ENCODE measurements at regions not wholly inside any gene's neighbourhood (a gene's known extent, or its start where the extent isn't known, plus 50 kb on each side); places are given as distances from the start of the nearest gene placed in this dataset.

DNA sequence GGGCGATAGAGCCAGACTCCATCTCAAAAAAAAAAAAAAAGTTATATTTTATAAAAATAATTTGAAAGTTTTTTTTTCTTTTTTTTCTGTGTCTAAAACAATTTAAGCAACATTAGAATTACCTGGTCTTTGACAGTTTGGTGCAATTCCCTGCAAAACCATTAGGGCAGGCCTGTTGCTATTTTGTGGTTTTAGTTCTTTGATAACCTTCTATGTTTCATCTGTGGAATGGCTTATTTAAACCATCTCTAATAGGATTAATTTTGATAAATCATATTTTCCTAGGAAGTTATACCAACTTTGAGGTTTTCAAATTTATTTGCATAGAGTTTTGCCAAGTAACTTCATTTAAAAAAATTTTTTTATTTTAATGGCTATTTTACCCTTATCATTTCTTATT is 141.2 kb upstream of the TWIST2 start:
- no peak for ATAC-seq (ENCODE audit: insufficient read depth, low read depth)
- no peak for DNase-seq
- H3K4me2 ChIP-seq (ENCODE audit: insufficient read depth, low read length): no peak overlapping the region
- H3K36me3 ChIP-seq (ENCODE audit: insufficient read depth, low read length): no peaks in the 10 kb centered on the region
- H3K4me1 ChIP-seq (ENCODE audit: insufficient read depth, low read length): no peaks in the 10 kb centered on the region
- no peak overlapping the region for H3K27ac ChIP-seq (ENCODE audit: low read length)
- no peak overlapping the region for H2AFZ ChIP-seq (ENCODE audit: low read depth, low read length)
- peaks cover 2% of the 10 kb centered on the region for H3K27me3 ChIP-seq (ENCODE audit: insufficient read depth, low read length, poor library complexity)
- TF ChIP-seq, protein P1, sequence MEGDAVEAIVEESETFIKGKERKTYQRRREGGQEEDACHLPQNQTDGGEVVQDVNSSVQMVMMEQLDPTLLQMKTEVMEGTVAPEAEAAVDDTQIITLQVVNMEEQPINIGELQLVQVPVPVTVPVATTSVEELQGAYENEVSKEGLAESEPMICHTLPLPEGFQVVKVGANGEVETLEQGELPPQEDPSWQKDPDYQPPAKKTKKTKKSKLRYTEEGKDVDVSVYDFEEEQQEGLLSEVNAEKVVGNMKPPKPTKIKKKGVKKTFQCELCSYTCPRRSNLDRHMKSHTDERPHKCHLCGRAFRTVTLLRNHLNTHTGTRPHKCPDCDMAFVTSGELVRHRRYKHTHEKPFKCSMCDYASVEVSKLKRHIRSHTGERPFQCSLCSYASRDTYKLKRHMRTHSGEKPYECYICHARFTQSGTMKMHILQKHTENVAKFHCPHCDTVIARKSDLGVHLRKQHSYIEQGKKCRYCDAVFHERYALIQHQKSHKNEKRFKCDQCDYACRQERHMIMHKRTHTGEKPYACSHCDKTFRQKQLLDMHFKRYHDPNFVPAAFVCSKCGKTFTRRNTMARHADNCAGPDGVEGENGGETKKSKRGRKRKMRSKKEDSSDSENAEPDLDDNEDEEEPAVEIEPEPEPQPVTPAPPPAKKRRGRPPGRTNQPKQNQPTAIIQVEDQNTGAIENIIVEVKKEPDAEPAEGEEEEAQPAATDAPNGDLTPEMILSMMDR (IDR thresholded peaks at IDR 0.05; ENCODE audit: borderline replicate concordance, extremely low read depth, low read length, poor library complexity, severe bottlenecking): no peak
- TF ChIP-seq EZH2 (IDR thresholded peaks at IDR 0.05; ENCODE audit: borderline replicate concordance, low read depth, low read length, severe bottlenecking): no peak
- H3K79me2 ChIP-seq (ENCODE audit: insufficient read depth, low read length): no peaks in the 10 kb centered on the region
- no peaks in the 10 kb centered on the region for H4K20me1 ChIP-seq (ENCODE audit: insufficient read depth, low read length)
- no peaks in the 10 kb centered on the region for H3K9me3 ChIP-seq (ENCODE audit: insufficient read depth, low read length, severe bottlenecking)
- no peak overlapping the region for H3K4me3 ChIP-seq (ENCODE audit: low read depth in 1 of 2, low read length in 2 of 2)
- H3K9ac ChIP-seq (ENCODE audit: low read depth, low read length): no peak overlapping the region

DNA sequence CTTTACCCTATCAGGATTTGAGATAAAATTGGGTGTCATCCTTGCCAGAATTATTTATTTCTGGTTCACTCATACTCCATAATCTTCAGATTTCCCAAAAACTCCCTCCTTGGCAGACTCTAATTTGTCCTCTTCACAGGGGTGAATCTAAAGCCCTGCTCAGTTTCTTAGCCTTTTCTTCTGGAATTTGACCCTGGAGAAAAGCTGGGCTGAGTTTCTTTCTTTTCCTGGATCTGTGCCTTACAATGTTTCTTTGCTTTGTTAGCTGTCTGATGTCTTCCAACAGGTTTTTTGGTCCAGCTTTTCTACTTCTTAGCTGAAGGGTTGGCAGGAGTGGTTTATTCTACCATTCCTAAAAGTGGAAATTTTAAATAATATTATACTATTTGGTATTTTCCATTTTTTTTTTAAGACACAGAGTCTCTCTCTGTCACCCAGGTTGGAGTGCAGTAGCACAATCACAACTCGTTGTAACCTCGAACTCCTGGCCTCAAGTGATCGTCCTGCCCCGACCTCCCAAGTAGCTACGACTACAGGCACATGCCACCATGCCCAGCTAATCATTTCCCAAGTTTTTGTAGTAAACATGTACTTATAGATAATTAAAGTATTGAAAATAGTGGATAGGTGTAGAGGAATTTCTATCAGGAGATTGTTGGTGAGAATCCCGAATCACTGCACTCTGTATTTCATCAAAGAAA is 138.4 kb upstream of the TWIST2 start:
- H3K4me2 ChIP-seq (ENCODE audit: insufficient read depth, low read length): no peak overlapping the region
- no peak for DNase-seq
- H3K27ac ChIP-seq (ENCODE audit: low read length): no peak overlapping the region
- H3K79me2 ChIP-seq (ENCODE audit: insufficient read depth, low read length): no peaks in the 10 kb centered on the region
- ATAC-seq (ENCODE audit: insufficient read depth, low read depth): no peak
- no peak overlapping the region for H2AFZ ChIP-seq (ENCODE audit: low read depth, low read length)
- H3K9ac ChIP-seq (ENCODE audit: low read depth, low read length): no peak overlapping the region
- H3K27me3 ChIP-seq (ENCODE audit: insufficient read depth, low read length, poor library complexity): peaks cover 2% of the 10 kb centered on the region
- no peaks in the 10 kb centered on the region for H3K9me3 ChIP-seq (ENCODE audit: insufficient read depth, low read length, severe bottlenecking)
- H3K4me3 ChIP-seq (ENCODE audit: low read depth in 1 of 2, low read length in 2 of 2): no peak overlapping the region
- no peaks in the 10 kb centered on the region for H4K20me1 ChIP-seq (ENCODE audit: insufficient read depth, low read length)
- H3K36me3 ChIP-seq (ENCODE audit: insufficient read depth, low read length): no peaks in the 10 kb centered on the region
- TF ChIP-seq, protein P1 (IDR thresholded peaks at IDR 0.05; ENCODE audit: borderline replicate concordance, extremely low read depth, low read length, poor library complexity, severe bottlenecking): no peak
- TF ChIP-seq EZH2 (IDR thresholded peaks at IDR 0.05; ENCODE audit: borderline replicate concordance, low read depth, low read length, severe bottlenecking): no peak
- H3K4me1 ChIP-seq (ENCODE audit: insufficient read depth, low read length): no peaks in the 10 kb centered on the region

DNA sequence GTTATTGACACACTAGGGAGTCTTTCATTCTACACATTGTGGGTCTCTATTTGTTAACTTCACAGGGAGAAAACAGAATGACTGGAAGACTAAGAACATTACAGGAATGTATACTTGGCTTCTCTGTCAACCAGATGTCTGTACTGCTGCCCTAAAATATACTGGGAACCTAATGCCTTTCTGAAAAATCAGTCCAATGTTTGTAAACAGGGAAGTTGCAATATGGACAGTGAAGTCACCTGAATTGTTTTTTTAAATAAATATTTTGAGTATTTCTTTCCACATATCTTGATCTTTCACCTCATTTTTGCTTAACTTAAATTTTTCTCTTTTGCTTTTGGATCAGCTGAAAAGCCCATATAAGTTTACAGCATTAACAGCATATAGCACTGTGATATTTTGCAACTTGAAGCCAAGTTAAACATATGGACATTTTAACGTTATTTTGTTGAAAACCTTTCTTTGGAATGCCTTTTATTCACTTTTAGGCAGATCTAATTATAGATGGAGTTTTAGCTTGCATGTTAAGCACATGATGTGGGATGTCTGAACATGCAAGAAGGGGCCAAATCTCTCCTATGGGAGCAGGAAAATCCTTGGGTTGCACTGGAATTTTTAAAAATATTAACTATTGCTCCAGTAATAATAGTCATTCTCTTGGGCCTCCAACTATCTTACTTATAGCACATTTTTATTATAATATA is 137.7 kb upstream of the TWIST2 start:
- Histone ChIP-seq H3K4me3 (ENCODE audit: low read depth in 1 of 2, low read length in 2 of 2) (no peak overlapping the region), H3K4me1 (ENCODE audit: insufficient read depth, low read length) (no peaks in the 10 kb centered on the region), H3K36me3 (ENCODE audit: insufficient read depth, low read length) (no peaks in the 10 kb centered on the region), H4K20me1 (ENCODE audit: insufficient read depth, low read length) (no peaks in the 10 kb centered on the region), H3K27me3 (ENCODE audit: insufficient read depth, low read length, poor library complexity) (peaks cover 2% of the 10 kb centered on the region), H3K4me2 (ENCODE audit: insufficient read depth, low read length) (no peak overlapping the region), H3K9ac (ENCODE audit: low read depth, low read length) (no peak overlapping the region), H2AFZ (ENCODE audit: low read depth, low read length) (no peak overlapping the region), H3K79me2 (ENCODE audit: insufficient read depth, low read length) (no peaks in the 10 kb centered on the region), H3K9me3 (ENCODE audit: insufficient read depth, low read length, severe bottlenecking) (no peaks in the 10 kb centered on the region), H3K27ac (ENCODE audit: low read length) (no peak overlapping the region)
- DNase-seq (no peak), ATAC-seq (ENCODE audit: insufficient read depth, low read depth) (no peak)
- TF ChIP-seq, protein P1 (IDR thresholded peaks at IDR 0.05; ENCODE audit: borderline replicate concordance, extremely low read depth, low read length, poor library complexity, severe bottlenecking): no peak
- no peak for TF ChIP-seq EZH2 (IDR thresholded peaks at IDR 0.05; ENCODE audit: borderline replicate concordance, low read depth, low read length, severe bottlenecking)

All from DND-41 (cell line).